GM23338 (cell line): ENCODE measurements at regions not wholly inside any gene's neighbourhood (a gene's known extent, or its start where the extent isn't known, plus 50 kb on each side); places are given as distances from the start of the nearest gene placed in this dataset.
"Not testable (repeated sequence)": the region's sequence is repeated elsewhere in the genome, so short reads cannot be mapped to it uniquely, and the experiment has no call there.

ENCODE experiments used
- EZH2 ChIP-seq: fragments of 200-600 bp; sonication (generic); IDR thresholded peaks from one replicate; pipeline ENCODE4 v1.8.0; 2017; ENCODE audit warnings: antibody characterized with exemption, mild to moderate bottlenecking, low read depth; ENCODE audit not compliant: unreplicated experiment
- TF ChIP-seq, protein P1 (sequence below), 2 experiments: fragments of 200-600 bp in 1 of 2; sonication (generic) in 1 of 2; conservative IDR thresholded peaks; 2 replicates each; pipeline versions ENCODE4 v1.5.1 to v1.6.1; 2016 to 2017; ENCODE audit warnings: antibody characterized with exemption in 2 of 2, low read depth in 2 of 2, mild to moderate bottlenecking in 2 of 2, moderate library complexity in 1 of 2

DNA sequence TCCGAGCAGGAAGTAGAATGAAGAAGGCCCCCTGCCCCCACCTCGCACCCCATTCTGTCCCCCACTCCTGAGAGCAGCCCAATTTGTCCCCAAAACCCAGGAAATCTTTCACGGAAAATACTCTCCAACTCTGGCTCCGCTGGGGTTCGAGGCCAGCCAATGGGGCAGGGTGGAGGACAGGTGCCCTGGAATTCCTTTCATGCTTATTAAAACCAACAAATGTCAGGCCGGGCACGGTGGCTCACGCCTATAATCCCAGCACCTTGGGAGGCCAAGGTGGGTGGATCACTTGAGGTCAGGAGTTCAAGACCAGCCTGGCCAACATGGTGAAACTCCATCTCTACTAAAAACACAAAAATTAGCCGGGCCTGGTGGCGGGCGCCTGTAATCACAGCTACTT, 214.9 kb downstream of the TFCP2L1 start:
- TF ChIP-seq, protein P1, sequence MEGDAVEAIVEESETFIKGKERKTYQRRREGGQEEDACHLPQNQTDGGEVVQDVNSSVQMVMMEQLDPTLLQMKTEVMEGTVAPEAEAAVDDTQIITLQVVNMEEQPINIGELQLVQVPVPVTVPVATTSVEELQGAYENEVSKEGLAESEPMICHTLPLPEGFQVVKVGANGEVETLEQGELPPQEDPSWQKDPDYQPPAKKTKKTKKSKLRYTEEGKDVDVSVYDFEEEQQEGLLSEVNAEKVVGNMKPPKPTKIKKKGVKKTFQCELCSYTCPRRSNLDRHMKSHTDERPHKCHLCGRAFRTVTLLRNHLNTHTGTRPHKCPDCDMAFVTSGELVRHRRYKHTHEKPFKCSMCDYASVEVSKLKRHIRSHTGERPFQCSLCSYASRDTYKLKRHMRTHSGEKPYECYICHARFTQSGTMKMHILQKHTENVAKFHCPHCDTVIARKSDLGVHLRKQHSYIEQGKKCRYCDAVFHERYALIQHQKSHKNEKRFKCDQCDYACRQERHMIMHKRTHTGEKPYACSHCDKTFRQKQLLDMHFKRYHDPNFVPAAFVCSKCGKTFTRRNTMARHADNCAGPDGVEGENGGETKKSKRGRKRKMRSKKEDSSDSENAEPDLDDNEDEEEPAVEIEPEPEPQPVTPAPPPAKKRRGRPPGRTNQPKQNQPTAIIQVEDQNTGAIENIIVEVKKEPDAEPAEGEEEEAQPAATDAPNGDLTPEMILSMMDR (conservative IDR thresholded peaks at IDR 0.05; ENCODE audit: low read depth in 2 of 2), result not testable (repeated sequence)
- TF ChIP-seq EZH2, result not testable (repeated sequence)
